ENCODE measurements at regions not wholly inside any gene's neighbourhood (a gene's known extent, or its start where the extent isn't known, plus 50 kb on each side); places are given as distances from the start of the nearest gene placed in this dataset.

DNA sequence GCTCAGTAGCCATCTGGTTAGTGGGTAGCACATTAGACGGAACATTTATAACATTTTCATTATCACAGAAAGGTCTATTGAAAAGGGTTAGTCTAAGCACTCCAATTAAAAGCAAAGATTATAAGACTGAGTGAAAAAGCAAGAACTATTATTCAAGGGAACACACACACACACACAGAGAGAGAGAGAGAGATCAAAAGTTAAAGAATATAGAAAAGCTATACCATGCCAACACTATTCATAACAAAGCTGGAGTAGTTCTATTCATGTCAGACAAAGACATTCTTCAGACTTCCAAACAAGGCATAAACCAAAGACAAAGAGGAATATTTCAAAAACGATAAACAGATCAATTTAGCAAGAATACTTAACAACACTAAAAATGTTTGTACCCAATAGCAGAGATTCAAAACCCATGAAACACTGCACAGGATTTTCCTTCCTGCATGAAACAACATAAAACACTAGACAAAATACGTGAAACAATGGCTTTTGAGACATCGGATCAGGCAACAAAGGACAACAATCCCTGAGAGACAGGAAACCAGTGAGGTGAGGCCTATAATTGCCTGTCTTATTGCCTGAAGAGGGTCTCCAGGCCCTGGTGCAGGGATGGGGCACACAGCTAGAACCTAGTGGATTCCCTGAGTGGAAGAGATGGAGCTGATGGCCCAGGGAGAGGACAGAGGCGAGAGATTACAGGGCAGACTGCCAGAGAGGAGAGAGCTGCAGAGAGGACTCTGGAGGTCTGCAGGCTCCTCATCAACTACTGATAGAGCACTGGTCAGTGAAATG, 83.6 kb upstream of the NPAS2 start:
- no peak for DNase-seq (ENCODE audit: low read depth in 2 of 3, low spot score in 1 of 3)

DNA sequence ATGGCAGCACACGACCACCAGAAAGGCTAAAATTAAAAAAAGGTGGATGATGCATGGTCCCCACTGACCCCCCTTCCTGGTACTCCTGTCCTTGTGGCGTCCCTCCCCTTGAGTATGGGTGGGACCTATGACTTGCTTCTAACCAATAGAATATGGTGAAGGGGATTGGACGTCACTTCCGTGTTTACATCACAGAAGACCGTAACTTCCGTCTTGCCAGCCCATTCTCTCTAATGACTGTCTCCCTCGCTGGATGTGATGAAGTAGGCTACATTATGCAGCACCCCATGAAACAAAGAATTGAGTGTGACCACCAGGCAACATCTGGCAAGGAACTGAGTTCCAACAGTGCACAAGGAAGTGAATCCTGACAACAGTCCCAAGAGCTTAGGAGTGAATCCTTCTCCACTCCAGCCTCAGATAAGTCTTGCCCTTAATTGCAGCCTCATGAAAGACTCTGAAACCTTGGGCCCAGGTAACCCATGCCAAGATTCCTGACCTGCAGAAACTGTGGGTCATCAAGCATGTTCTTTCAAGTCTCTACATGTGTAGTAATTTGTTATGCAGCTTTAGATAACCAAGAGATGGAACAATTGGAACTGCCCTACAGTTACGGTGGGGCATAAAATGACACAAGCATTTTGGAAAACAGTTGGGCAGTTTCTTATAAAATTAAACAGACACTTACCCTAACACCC, 80.1 kb upstream of the NPAS2 start:
- no peak for DNase-seq (ENCODE audit: low read depth in 2 of 3, low spot score in 1 of 3)

DNA sequence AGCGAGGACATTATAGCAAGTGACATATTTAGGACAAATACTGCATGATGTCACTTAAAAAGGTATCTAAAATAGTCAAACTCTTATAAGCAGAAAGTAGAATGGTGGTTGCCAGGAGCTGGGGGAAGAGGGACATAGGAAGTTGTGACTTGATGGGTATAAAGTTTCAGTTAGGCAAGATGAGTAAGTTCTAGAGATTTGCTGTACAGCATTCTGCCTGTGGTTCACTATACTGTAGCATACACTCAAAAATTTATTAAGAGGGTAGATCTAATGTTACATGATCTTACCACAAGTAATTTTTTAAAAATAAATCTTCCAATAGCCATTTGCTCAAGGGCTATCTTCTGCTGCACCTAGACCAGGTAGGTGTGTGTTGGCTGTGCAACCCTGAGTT, 78.1 kb upstream of the NPAS2 start:
- DNase-seq (ENCODE audit: low read depth in 2 of 3, low spot score in 1 of 3) = no peak

DNA sequence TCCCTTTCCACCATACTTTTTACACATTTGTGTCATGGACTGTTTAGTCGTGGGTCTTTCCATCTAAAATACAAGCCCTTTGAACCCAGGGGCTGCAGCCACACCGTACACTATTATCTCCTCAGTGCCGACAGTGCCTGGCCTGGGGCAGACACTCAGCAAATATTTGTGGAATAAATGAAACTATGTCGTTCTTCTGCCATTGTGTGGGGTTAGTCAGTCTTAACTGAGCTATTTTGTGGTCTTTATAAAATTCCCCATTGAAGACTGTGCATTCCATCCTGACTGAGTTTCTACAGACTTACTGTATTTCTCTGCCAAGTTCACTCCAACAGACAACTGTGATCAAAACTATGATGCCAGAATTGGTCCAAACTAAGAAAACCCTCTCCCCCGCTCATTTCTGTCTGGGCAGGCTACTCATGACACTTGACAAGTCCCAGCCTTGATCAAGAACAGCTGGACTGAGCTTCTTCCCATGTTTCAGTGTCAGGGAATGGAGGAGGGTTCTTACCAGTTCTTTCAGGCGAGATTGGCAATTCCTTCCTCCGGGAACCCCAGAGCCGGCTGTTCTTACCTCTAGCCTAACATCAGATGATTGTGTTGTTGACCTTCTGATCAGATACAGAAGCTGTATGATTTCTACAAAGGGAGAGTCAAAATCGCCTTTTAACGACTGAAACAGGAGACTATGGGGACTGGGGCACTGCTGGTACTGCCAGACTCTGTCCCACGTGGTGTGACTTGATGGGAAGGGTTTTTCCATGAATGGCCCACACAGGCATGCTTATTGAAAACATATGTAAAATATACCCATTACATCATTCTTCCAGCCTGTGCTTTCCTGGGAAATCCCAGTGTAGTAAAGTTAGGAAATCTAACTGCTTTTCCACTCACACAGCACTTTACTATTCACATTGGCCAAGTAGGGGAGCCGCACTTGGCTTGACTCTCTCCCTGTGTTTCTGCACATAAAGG, 77.4 kb upstream of the NPAS2 start:
- no peak for DNase-seq (ENCODE audit: low read depth in 2 of 3, low spot score in 1 of 3)

DNA sequence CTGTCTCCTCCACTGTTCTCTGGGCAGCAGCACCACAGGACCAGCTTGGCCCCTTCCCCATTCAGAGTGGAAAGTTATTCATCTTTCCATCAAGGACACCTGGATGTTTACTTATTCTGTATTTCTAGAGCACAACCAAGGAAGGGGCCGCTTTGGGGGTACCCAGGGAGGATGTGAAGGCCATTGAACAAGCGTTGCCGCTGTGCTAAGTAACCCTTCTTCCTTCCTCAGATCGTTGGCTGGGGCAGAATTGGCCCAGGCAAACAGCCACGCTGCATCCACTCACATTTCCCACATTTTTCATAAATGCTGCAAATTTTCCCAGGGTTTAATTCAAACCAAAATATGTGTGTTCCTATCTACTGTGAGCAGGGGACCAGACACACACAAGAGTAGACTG, 76.2 kb upstream of the NPAS2 start:
- no peak for DNase-seq (ENCODE audit: low read depth in 2 of 3, low spot score in 1 of 3)

DNA sequence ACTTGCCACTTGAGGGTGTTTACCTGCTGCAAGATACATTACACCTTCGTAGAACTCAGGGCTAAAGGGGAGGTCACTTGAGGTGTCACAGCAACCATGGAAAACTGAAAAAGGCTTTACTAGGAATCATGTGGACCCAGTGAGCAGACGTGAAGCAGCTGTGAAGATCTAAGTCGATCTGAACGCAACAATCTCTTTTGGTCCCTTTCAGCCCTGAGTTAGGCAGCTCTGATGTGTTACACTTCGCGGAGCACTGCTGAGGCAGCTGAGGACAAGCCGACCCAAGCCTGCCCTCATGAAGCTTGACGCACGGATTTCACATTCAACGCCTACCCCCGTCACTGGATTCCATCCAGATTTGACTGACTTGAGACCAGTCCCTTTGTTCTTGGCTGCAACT, 75.8 kb upstream of the NPAS2 start:
- no peak for DNase-seq (ENCODE audit: low read depth in 2 of 3, low spot score in 1 of 3)

DNA sequence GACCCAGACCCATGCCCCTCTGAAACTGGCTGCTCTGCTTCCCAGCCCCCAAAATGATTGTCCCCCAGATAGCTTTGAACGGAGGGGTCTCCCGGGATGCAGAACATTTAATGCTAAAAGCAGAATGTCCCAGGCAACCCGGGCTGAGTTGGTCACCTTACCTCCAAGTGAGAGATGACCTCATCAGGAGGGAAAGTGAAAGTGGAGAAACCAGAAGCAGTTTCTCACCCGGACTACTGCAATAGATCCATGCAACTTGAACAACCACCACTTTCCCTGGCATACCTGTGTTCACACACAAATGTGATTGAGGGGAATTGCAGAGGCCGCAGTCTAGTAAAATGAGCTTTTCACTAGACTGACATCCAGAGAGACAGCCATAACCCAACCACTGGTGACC, 75.3 kb upstream of the NPAS2 start:
- DNase-seq (ENCODE audit: low read depth in 2 of 3, low spot score in 1 of 3) = no peak

DNA sequence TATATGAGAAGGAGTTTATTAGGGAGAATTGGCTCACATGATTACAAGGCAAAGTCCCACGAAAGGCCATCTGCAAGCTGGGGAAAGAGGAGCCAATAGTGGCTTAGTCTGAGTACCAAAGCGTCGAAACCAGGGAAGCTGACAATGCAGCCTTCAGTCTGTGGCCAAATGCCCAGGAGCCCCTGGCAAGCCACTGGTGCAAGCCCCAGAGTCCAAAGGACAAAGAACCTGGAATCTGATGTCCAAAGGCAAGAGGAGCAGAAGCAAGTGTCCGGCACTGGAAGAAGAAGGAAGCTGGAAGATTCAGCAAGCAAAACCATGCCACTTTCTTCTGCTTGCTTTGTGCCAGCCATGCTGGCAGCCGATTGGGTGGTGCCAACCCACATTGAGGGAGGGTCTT, 74.3 kb upstream of the NPAS2 start:
- no peak for DNase-seq (ENCODE audit: low read depth in 2 of 3, low spot score in 1 of 3)

DNA sequence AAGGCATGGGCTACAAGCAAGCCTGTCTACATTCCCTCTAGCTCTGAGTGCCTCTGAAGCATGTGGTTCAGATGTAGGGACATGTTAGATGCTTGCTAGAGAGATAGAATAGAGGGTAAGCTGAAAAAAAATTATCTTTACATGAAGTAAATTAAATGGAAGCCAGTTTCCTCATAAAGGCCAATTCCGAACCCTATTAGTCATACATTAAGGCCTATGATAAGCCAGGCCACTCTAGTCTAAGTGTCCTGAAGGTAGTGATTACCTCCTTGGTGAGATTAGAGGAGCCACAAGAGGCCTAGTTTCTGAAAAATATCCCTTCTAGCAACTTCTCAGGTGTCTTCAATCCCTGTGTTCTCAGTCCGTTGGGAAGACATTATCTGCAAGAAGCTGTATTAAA, 72.4 kb upstream of the NPAS2 start:
- DNase-seq (ENCODE audit: low read depth in 2 of 3, low spot score in 1 of 3) = no peak

DNA sequence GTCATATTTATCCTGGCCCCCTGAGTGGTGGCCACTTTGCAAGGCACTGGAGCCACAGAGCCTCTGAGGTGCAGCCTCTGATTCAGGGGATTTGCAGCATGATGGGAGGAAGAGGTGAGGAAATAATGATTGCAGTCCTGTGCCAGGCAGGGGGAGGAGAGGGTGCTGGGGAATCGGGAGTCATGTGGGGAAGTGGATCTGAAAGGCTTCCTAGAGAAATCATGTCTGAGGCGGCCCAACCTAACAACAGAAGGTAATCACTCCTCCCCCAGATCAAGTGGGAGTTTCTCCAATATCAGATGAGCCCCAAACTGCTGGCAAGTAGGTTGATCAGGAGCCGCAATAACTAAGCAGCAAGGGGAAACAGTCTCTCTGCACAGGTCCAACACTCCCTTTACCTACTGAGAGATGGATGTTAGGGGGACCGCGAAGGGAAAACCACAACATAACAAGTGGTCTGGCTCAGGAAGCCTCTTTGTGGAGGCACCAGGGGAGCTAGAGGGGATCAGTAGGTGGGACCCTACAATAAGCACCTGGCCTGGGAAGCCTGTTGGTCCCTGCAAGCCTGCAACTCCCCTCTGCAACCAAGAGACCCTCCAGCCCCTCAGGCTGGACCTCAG, 71.8 kb upstream of the NPAS2 start:
- DNase-seq (ENCODE audit: low read depth in 2 of 3, low spot score in 1 of 3) = no peak

DNA sequence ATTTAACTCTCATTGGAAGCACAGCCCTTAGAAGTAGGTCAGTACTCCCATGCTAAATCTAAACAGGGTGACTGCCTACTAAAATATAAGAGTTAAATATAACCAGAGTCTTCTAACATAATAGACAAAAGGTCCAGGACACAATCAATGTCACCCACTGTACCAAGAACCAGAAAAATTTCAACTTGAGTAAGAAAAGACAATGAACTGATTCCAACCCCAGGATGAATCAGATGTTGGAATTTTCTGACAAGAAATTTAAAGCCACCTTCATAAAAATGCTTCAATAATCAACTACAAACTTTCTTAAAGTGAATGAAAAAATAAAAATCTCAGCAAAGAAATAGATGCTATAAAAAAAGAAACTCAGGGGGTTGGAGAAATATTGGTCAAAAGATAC, 71.3 kb upstream of the NPAS2 start:
- no peak for DNase-seq (ENCODE audit: low read depth in 2 of 3, low spot score in 1 of 3)

DNA sequence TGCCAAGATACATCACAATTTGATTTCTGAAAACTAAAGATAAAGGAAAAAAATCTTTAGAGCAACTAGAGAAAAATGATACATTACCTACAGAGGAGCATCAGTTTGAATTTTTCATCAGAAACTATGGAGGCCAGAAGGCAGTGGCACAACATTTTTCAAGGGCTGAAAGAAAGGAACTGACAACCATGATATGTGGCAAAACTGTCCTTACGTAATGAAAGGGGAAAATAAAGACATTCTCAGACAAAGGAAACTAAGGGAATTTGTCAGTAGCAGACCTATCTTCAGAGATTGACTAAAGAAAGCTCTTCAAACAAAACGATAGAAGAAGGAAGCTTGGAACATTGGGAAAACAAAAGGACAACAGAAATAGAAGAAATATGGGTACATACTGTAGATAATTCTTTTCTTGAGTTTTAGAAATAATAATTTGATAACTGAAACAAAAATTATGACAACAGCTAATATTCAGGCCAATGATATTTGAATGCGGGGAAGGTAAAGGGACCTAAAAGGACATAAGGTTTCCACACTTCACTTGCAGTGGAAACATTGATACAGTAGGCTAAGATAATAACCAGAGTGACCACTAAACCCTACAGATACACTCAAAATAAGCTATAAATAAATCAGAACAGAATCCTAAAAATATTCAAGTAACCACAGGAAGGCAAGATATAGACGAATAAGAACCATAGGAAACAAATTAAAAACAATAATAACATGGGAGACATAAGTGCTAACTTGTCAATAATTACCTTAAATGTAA, 70.0 kb upstream of the NPAS2 start:
- DNase-seq (ENCODE audit: low read depth in 2 of 3, low spot score in 1 of 3) = no peak

DNA sequence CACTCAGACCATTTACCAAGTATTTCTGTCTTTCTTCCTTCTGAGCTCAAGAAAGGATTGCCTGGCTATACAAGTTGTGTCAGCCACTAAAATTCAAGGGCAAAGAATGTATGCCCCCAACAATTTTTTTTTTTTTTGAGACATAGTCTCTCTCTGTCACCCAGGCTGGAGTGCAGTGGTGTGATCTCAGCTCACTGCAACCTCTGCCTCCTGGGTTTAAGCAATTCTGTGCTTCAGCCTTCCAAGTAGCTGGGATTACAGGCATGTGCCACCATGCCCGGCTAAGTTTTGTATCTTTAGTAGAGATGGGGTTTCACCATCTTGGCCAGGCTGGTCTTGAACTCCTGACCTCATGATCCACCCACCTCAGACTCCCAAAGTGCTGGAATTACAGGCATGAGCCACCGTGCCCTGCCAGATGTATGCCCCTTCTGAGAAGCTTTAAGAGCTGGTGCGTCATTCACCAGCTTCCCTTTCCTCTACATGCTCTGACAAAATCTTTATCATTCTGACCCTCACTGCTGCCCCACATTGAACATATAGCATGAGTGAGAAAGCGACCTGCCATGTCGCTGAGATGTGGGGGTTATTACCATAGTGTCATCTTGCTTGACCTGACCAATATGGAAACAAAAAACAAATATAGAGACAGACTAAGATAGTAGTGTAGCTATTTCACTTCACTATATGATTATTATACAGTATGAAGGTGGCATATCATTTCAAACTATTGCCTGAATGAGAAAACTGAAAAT, 67.9 kb upstream of the NPAS2 start:
- DNase-seq (ENCODE audit: low read depth in 2 of 3, low spot score in 1 of 3) = peak in 2 of 3 donors; percentile 8 to 14

DNA sequence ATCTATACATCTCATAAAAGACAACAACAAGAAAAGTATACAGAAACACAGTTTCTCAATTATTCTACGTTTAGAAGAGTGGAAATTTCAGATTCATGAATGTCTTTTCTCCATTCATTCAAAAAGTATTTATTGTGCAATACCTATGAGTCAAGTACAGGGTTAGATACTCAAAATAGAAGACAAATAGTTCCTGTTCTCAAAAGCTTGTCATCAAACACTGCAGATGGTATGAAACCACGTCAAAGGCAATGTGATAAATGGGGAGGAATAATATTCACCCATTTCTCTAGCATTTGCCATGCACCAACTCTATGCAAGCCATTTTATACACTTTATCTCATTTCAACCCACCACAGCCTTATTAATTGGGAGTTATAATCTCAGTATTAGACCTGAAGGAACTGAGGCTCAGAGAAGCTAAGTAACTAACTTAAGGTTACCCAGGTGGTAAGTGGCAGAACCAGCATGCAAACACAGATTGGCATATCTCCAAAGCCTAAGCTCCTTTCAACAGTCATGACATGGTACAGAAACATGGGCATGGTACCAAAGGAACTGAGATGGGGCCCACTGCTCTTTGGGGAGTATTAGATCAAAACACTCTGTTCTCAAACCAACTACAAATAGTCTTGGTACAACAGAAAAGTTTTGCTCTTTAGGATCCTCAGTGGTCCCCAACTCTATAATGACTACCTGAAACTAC, 67.2 kb upstream of the NPAS2 start:
- no peak for DNase-seq (ENCODE audit: low read depth in 2 of 3, low spot score in 1 of 3)

DNA sequence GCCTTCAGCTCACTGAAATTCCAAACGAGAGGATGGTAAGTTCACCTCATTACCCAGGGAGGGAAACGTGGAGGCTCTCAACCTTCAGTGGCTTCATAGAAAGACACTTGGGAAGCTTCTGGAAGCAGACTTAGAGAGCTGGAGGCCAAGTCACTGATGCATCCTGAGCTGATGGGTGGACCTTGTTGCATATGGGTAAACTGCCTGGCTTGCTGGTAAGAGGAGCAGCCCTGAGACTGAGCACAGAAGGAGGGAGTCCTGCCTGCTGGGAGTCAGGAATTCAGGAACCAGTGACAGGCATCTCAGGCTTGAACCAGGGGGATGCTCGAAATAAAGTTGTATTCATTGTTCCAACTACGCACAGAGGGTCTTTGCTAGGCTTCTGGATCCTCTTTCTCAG, 66.5 kb upstream of the NPAS2 start:
- DNase-seq (ENCODE audit: low read depth in 2 of 3, low spot score in 1 of 3) = no peak

DNA sequence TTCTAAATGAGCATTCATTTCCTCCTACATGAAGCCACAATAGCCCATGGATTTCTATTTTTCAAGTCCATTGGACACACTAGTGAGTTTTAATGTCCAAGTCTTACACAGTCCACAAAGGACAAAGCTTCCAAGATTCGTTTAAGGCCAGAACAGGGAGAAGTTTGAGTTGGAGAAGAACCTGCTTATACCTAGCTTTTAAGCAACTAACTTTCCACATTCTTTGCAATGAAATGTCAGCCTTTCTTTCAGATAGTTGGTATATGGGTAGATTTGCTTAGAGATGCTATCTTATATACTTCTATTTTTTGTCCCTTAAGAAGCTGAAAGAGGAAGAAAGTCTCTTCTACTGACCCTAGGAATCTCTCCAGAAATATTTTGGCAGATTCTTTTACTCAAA, 66.1 kb upstream of the NPAS2 start:
- DNase-seq (ENCODE audit: low read depth in 2 of 3, low spot score in 1 of 3) = no peak

DNA sequence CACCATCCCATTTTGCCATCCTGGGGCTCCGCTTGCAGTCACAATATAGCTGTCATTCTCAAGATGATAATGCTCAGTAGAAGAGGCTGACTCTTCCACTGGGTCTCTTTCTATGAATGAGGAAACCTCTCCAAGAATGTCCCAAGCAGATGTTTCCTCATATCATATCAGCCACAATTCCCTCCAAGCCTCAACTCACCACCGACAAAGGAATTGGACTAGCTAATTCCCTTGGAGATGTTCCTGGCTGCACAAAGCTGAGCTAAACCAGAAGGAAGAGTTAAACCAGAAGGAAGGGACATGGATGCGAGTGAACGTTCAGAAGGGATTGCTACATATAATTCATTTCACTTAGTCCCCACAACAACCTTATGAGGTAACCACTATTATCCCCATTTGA, 65.0 kb upstream of the NPAS2 start:
- no peak for DNase-seq (ENCODE audit: low read depth in 2 of 3, low spot score in 1 of 3)

DNA sequence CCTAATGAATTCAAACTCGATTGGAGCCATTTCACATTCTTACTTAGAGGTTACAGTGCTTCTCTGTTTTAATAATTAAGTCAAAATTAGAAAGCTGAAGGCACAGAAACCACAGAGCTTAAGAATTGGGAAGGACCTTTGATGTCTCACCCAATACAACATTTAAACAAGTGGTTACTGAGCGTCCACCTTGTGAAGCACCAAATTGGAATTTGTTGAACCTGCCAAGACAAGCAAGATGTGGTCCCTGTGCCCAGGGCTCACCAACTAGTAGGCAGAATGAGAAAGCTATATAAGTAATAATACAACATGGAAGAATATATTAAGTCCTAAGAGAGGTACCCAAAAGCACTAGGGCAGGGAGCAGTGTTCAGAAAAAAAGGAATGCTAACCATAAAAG, 64.5 kb upstream of the NPAS2 start:
- no peak for DNase-seq (ENCODE audit: low read depth in 2 of 3, low spot score in 1 of 3)

DNA sequence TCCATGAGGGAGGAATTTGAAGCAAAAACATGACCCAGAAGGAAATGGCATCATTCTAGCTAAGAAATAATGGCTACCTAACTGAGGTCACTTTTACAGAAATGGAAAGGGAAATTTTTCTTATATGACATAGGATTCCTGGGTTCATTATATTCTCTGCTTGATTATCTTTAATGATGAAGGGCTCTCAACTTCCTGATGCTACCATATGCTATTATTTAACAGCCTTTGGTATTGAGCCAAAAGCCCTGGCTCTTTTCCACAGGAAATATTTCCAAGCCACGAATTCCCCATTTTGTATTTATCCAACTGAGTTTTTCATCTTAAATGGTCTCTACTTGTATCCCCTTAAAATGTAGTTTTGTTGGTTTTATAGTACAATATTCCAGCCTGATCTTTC, 63.2 kb upstream of the NPAS2 start:
- DNase-seq (ENCODE audit: low read depth in 2 of 3, low spot score in 1 of 3) = no peak

Data from stimulated activated CD4-positive, alpha-beta T cell treated with anti-CD3 and anti-CD28 coated beads, Interleukin-12 subunit alpha, Interleukin-12 subunit beta, amount 100 ng/mL, for 48 hours (primary cell).